GM21367 (cell line): ENCODE measurements at regions not wholly inside any gene's neighbourhood (a gene's known extent, or its start where the extent isn't known, plus 50 kb on each side); places are given as distances from the start of the nearest gene placed in this dataset.

Experiments used
- ATAC-seq: cut with Tn5 transposase; IDR thresholded peaks from one replicate; pipeline ENCODE4 v1.9.1; 2021; ENCODE audit not compliant: unreplicated experiment

DNA sequence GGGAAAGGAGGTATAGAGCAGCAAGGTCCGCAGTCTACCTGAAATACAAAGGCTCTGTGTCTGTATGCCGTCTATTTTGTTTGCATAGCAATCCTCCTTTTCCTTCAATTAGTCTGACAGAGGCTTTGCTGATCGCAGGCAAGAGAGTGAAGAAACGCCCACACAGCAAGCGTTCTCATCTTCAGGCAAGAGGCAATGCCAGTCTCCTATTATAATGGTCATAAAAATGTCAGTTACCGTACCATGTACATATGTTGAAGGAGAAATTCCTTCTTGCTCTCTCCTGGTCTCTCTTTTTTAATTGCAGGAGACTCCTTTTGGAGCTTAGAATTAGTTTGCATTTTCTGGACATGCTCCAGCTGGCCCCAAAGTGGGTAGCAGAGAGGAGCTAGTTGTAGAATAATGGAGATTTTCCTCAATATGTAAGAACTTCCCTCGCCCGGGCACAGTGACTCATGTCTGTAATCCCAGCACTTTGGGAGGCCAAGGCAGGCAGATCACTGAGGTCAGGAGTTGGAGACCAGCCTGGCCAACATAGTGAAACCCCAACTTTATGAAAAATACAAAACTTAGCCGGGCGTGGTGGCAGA lies 139.5 kb downstream of the PFKFB3 start:
- ATAC-seq, result no peak

- no peak for ATAC-seq
Observed at GRCh38 chr10:6343305-6344010, 140.7 kb downstream of the PFKFB3 start.

- no peak for ATAC-seq
Observed at GRCh38 chr10:6345404-6345803, 142.7 kb downstream of the PFKFB3 start.

DNA sequence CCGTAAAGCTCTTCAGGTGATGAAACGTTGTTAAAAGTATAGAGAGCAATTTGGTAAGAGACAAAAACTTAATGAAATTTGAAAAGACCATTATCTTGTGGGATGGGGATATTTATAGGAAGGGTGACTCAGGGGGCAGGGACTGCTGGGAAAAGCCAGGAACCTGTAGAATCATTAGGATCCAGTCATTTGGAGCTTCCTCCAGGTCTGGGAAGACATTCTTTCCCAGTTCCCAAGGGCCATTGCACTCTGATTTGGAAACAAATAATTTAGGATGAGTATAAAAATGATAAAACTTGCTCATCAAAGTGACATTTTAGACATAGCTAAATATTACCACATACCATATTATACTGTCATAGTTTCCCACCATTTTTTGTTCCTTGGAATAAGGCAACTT lies 143.9 kb downstream of the PFKFB3 start:
- no peak for ATAC-seq

DNA sequence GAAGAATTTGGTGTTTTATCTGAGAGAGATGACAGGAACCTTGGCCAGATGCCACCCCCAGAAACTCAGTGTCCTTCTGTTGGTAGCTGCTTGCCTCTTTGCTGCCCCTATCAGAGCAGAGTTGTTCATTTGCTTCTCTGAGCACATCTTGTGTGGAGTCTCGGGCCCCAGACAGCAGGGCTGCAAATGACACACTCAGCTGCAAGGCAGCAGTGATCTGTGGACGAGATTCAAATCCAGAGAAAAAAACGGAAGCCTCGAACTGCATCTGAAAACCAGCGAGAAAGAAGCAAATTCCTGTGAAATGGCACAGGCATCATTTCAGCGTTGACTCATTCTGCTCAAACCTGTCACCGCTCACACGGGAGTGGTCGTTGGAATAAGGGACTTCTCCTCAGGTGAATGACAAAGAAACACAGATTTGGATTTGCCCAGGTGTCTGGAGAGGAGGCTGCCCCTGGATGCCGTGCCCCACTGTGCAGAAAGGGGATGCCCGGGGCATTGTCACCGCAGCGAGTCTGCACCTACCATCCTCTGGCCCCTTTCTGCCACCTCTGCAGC lies 144.7 kb downstream of the PFKFB3 start:
- peak; percentile 23 for ATAC-seq

- peak; percentile 91 for ATAC-seq
Observed at GRCh38 chr10:6348096-6348874, 145.6 kb downstream of the PFKFB3 start.

- no peak for ATAC-seq
Observed at GRCh38 chr10:6349846-6350535, 147.3 kb downstream of the PFKFB3 start.

DNA sequence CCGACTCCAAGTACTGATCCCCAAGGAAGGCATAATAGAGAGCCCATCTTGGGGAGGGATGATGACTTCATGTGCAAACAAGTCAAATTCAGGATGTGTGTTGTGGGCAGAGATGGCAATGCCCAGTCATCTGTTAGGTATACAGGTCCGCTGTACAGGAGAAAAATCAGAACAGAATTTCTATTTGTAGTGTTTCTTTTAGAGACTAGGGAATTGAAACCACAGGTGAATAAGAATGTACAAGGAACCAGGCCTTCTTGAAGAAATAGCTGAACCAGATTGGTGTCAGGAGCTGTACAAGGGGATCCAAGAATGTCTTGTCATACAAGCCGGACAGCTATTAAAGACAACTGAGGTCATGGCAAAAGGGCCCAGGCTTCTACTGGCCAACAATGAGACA lies 147.9 kb downstream of the PFKFB3 start:
- ATAC-seq, result no peak

- ATAC-seq, result no peak
Observed at GRCh38 chr10:6351495-6351894, 148.8 kb downstream of the PFKFB3 start.

DNA sequence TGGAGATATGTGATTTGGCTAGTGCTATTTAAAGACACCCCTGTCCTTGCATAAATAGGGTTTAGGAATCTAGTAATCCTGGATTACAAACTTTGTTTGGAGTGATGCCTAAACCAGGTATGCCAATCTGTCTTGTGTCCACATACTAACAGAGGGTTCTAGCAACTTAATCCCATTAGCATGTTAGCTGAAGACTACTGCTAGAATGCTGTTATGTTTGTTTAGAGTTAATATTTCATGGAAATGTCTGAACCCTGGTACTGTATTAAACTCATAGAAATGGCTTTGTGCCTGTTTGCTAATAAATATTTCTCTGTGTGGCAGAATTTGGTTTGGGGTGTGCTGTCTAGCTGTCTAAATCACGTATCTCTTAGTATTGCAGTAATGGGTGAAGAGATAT lies 150.8 kb downstream of the PFKFB3 start:
- no peak for ATAC-seq

- no peak for ATAC-seq
Observed at GRCh38 chr10:6354168-6354772, 151.5 kb downstream of the PFKFB3 start.

- no peak for ATAC-seq
Observed at GRCh38 chr10:6356280-6356793, 153.6 kb downstream of the PFKFB3 start.

GRCh38 chr10:6361869-6362268 lies 159.1 kb downstream of the PFKFB3 start:
- ATAC-seq, result no peak

GRCh38 chr10:6362879-6363278 lies 160.1 kb downstream of the PFKFB3 start:
- no peak for ATAC-seq

DNA sequence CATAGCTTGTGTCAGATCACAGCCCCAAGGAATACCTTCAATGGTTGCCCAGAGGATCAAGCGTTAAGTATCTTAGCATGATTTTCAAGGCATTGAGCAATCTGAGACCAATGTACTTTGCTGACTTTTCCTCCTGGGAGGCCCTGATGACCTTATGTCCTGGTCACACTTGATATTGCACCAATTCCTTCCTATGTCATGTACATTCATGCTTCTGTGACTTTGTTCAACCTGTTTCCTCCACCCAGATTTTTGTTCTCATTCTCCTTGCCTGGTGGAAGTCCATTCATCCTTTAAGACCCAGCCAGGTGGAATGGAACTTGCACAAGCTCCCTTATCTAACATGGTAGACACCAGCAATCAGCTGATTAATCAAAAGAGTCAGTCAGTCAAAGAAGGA lies 160.8 kb downstream of the PFKFB3 start:
- ATAC-seq, result no peak

- ATAC-seq, result no peak
Observed at GRCh38 chr10:6364283-6364682, 161.6 kb downstream of the PFKFB3 start.

- no peak for ATAC-seq
Observed at GRCh38 chr10:6364893-6365292, 162.2 kb downstream of the PFKFB3 start.

DNA sequence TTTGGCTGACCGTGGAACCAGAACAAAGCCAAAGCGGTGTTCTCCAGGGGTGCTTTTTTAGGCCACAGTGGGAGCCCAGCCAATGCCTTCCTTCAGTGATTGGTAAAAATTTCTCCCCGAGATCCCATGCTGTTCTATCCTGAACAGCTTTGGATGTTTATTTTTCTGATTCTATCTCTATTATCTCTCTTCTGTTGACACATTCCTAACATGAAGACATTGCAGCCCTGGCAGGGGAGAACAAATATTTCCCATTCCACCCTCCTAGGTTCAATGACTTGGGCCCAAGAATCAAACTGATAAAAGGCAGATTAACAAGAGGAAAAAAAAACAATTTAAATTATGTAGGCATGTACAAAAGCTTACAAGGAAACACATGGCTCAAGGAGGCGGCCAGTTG lies 162.7 kb downstream of the PFKFB3 start:
- no peak for ATAC-seq
